K562 (cell line): ENCODE measurements at regions not wholly inside any gene's neighbourhood (a gene's known extent, or its start where the extent isn't known, plus 50 kb on each side); places are given as distances from the start of the nearest gene placed in this dataset.

Experiments used
- ATAC-seq: fragments of 200-7000 bp; cut with Tn5 transposase; 3 replicates; pipeline ENCODE4 v1.9.1; 2020; ENCODE audit warnings: moderate library complexity
- BruUV-seq: library from RNA; stranded (reverse); fragments of 400-500 nt; replicated peaks from 2 replicates; lab custom pipeline; 2021; lab: Mats Ljungman, UMichigan
- CTCF ChIA-PET: fragments of 300-600 bp; formaldehyde crosslinking; extraction: SDS; loops from one replicate; lab custom pipeline; 2021; ENCODE audit warnings: low intra/inter-chr PET ratio; lab: Yijun Ruan, JAX
- POLR2A ChIA-PET: fragments of 300-600, 350-650 bp; sonication (Branson Sonifier 250); formaldehyde crosslinking; extraction: SDS; loops from one replicate; lab custom pipeline; 2021; ENCODE audit warnings: antibody characterized with exemption, inconsistent platforms; lab: Yijun Ruan, JAX
- DNase-seq, 4 experiments: peaks; one replicate each; pipeline versions ENCODE4 v3.0.0 to v3.0.0-alpha.2; 2011 to 2018; ENCODE audit warnings: low spot score in 3 of 4, mixed read lengths in 3 of 4; ENCODE audit errors: extremely low read depth in 1 of 4
- FAIRE-seq: peaks from 2 replicates; lab custom pipeline; 2011; peaks lifted over from hg19 to GRCh38; lab: Jason Lieb, UNC
- H2AFZ ChIP-seq: 2 replicates; pipeline ENCODE4 v1.6.0; 2011; ENCODE audit warnings: low read depth, low read length, control low read depth, inconsistent platforms
- H3K27ac ChIP-seq: fragments of 200-600 bp; 3 replicates; pipeline ENCODE4 v1.8.0; 2011; ENCODE audit warnings: low read depth, mild to moderate bottlenecking, control low read depth, inconsistent platforms, low read length, moderate library complexity, mixed read lengths; ENCODE audit errors: extremely low read depth
- H3K27me3 ChIP-seq, 2 experiments: fragments of 300-600 bp in 1 of 2; 2 replicates in 1 of 2; 3 replicates in 1 of 2; pipeline versions ENCODE4 v1.6.0 to v1.8.0; 2011; ENCODE audit warnings: inconsistent platforms in 2 of 2, low read length in 2 of 2, mild to moderate bottlenecking in 1 of 2, mixed read lengths in 1 of 2, moderate library complexity in 1 of 2; ENCODE audit not compliant: control insufficient read depth in 2 of 2, insufficient read depth in 2 of 2
- H3K36me3 ChIP-seq: fragments of 300-600 bp; 3 replicates; pipeline ENCODE4 v1.8.0; 2011; ENCODE audit warnings: mild to moderate bottlenecking, low read length, inconsistent platforms; ENCODE audit not compliant: control insufficient read depth, insufficient read depth
- H3K4me1 ChIP-seq, 2 experiments: fragments of 200-600 bp in 1 of 2; replicated peaks in 1 of 2; 2 replicates in 1 of 2; 3 replicates in 1 of 2; pipeline versions ENCODE4 v1.5.1 to v1.8.0; 2011; ENCODE audit warnings: inconsistent platforms in 2 of 2, low read length in 2 of 2, mild to moderate bottlenecking in 1 of 2, mixed read lengths in 1 of 2, moderate library complexity in 1 of 2; ENCODE audit not compliant: control insufficient read depth in 2 of 2, insufficient read depth in 2 of 2
- H3K4me2 ChIP-seq: 2 replicates; pipeline ENCODE4 v1.6.1; 2011; ENCODE audit warnings: low read length, control low read depth, inconsistent platforms, mixed read lengths; ENCODE audit not compliant: insufficient read depth
- H3K4me3 ChIP-seq: fragments of 200-600 bp; sonication (generic), shearing (Covaris generic); 2 replicates; pipeline ENCODE4 v1.5.1; 2016; ENCODE audit warnings: control low read depth, inconsistent platforms
- H3K79me2 ChIP-seq: fragments of 200-600 bp; 3 replicates; pipeline ENCODE4 v1.8.0; 2011; ENCODE audit warnings: low read length, inconsistent platforms; ENCODE audit not compliant: control insufficient read depth, insufficient read depth
- H3K9ac ChIP-seq, 2 experiments: 2 replicates each; pipeline versions ENCODE4 v1.6.0 to v1.6.1; 2011; ENCODE audit warnings: low read depth in 2 of 2, low read length in 2 of 2, control low read depth in 1 of 2, inconsistent platforms in 1 of 2, mild to moderate bottlenecking in 1 of 2, mixed read lengths in 1 of 2; ENCODE audit not compliant: insufficient read depth in 1 of 2
- H3K9me1 ChIP-seq: one replicate; pipeline ENCODE4 v1.6.0; 2011; ENCODE audit warnings: inconsistent platforms, mild to moderate bottlenecking, low read length, moderate library complexity; ENCODE audit not compliant: control insufficient read depth, insufficient read depth
- H3K9me3 ChIP-seq: replicated peaks from 2 replicates; pipeline ENCODE4 v1.5.1; 2011; ENCODE audit warnings: low read depth, low read length, inconsistent platforms; ENCODE audit not compliant: control insufficient read depth, insufficient read depth
- H4K20me1 ChIP-seq: replicated peaks from 2 replicates; pipeline ENCODE4 v1.6.1; 2011; ENCODE audit warnings: low read length, inconsistent platforms, mixed read lengths; ENCODE audit not compliant: control insufficient read depth, insufficient read depth
- CAMTA2 ChIP-seq: fragments of 250-450 bp; sonication (Bioruptor Pico); conservative IDR thresholded peaks from 2 replicates; pipeline ENCODE4 v1.5.1; 2022
- RHOXF2B ChIP-seq: fragments of 250-450 bp; sonication (Bioruptor Pico); conservative IDR thresholded peaks from 2 replicates; pipeline ENCODE4 v1.5.1; 2021
- XRCC4 ChIP-seq: IDR thresholded peaks from one replicate; pipeline ENCODE4 v1.6.1; 2011; ENCODE audit not compliant: insufficient read depth, insufficient read length; ENCODE audit errors: extremely low read depth
- ZFPM2 ChIP-seq: fragments of 250-450 bp; sonication (Bioruptor Pico); IDR thresholded peaks from 2 replicates; pipeline ENCODE4 v1.5.1; 2022; ENCODE audit warnings: mild to moderate bottlenecking
- WGBS: fragments of 100-300 bp; shearing (Covaris generic); methylation state at CpG from one replicate; pipeline ENCODE4 v1.1.6; 2016; ENCODE audit warnings: low coverage, mixed read lengths; ENCODE audit not compliant: insufficient coverage; ENCODE audit errors: missing lambda C conversion rate; 5-methylcytosine and 5-hydroxymethylcytosine counted together
- in situ Hi-C: fragments of 300-500 bp; cut with MboI; formaldehyde crosslinking; loops from 4 replicates; pipeline ENCODE4 v1.15.0; 2018; ENCODE audit warnings: inconsistent platforms, mixed read lengths
- intact Hi-C: fragments of 100-400 bp; cut with micrococcal nuclease; formaldehyde crosslinking; loops from 2 replicates; pipeline ENCODE4 v1.14.2; 2022
- TF ChIP-seq, protein P1 (sequence below): fragments of 450-650 bp; IDR thresholded peaks from 2 replicates; pipeline ENCODE4 v1.6.1; 2016; ENCODE audit warnings: mild to moderate bottlenecking, moderate library complexity
- TF ChIP-seq, protein P2 (sequence below): sonication (generic); formaldehyde crosslinking; IDR thresholded peaks from 2 replicates; pipeline ENCODE4 v1.8.0; 2022; ENCODE audit warnings: mild to moderate bottlenecking, missing genetic modification reagents, borderline replicate concordance

DNA sequence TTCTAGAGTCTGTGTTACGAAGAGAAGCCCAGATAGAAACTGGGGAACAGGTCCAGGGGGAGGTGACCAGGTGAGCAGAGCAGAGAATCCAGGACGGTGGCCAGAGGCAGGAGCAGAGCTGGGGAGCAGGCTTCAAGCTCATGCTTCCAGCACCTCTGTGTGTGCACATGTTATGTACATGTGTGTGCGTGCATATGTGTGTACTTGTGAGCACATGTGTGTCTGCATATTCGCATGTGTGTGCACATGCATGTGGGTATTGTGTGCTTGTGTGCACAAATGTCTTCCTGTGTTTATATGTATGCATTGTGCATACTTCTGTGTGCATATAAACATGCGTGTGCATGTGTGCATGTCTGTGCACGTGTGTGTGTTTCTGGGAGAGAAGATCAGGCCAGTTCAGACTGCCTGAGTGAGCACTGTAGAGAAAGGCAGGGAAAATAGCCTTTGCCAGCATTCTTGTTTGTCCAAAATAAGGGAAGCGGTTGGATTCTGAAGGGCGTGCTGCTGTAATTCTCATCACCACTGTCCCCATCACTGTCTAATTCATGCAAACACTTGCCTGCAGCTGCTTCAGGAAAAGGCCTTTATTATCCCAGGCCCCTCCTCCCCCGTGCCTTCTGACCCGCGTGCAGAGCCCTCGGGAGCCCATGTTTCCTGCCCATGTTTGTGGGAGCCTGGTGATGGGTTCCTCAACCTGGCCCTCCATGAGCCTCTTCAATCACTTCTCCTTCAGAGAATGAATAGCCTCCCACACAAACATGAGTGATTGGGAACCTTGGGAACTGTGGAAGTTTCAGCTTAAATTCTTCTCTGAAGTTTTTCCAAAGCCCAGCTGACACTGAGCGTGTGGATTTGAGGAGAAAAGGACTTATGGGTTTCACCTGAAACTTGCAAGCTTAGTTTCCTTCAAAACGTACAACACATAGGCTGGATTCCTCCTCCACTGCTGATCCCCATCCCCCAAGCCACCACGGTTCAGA lies 161.7 kb upstream of the AFDN start:
- 1% methylated on average over 15 of the region's 15 CpGs for WGBS
- Histone ChIP-seq H3K27ac (no peak overlapping the region), H3K79me2 (no peaks in the 10 kb centered on the region), H3K4me1 (no peaks in the 10 kb centered on the region; a peak in 1 of 5 replicates), H3K4me3 (no peak overlapping the region), H3K27me3 (peaks cover 57 to 90% of the 10 kb centered on the region in 2 experiments), H2AFZ (no peak overlapping the region), H3K9ac (no peak overlapping the region), H3K36me3 (no peaks in the 10 kb centered on the region), H3K9me1 (no peaks in the 10 kb centered on the region), H3K9me3 (no peaks in the 10 kb centered on the region), H4K20me1 (peaks cover 14% of the 10 kb centered on the region; the same call in 1 of the 2 replicates), H3K4me2 (no peak overlapping the region)
- intact Hi-C loops (no loop called here), in situ Hi-C loops (no loop called here)
- ATAC-seq, result no peak
- ChIA-PET POLR2A (interaction anchor here (0.6 kb wide), 1 partner anchor 356 kb away, joined by 4 read pairs; no protein-coding TSS in a partner anchor), CTCF (no interaction called here)
- no peak for FAIRE-seq
- no peak for DNase-seq
- no TSS peak for BruUV-seq
- TF ChIP-seq XRCC4, result no peak
- no peak for TF ChIP-seq ZFPM2 (CRISPR knock-in tag)
- TF ChIP-seq RHOXF2B (CRISPR knock-in tag), result no peak
- no peak for TF ChIP-seq CAMTA2 (CRISPR knock-in tag)
- TF ChIP-seq, protein P1, sequence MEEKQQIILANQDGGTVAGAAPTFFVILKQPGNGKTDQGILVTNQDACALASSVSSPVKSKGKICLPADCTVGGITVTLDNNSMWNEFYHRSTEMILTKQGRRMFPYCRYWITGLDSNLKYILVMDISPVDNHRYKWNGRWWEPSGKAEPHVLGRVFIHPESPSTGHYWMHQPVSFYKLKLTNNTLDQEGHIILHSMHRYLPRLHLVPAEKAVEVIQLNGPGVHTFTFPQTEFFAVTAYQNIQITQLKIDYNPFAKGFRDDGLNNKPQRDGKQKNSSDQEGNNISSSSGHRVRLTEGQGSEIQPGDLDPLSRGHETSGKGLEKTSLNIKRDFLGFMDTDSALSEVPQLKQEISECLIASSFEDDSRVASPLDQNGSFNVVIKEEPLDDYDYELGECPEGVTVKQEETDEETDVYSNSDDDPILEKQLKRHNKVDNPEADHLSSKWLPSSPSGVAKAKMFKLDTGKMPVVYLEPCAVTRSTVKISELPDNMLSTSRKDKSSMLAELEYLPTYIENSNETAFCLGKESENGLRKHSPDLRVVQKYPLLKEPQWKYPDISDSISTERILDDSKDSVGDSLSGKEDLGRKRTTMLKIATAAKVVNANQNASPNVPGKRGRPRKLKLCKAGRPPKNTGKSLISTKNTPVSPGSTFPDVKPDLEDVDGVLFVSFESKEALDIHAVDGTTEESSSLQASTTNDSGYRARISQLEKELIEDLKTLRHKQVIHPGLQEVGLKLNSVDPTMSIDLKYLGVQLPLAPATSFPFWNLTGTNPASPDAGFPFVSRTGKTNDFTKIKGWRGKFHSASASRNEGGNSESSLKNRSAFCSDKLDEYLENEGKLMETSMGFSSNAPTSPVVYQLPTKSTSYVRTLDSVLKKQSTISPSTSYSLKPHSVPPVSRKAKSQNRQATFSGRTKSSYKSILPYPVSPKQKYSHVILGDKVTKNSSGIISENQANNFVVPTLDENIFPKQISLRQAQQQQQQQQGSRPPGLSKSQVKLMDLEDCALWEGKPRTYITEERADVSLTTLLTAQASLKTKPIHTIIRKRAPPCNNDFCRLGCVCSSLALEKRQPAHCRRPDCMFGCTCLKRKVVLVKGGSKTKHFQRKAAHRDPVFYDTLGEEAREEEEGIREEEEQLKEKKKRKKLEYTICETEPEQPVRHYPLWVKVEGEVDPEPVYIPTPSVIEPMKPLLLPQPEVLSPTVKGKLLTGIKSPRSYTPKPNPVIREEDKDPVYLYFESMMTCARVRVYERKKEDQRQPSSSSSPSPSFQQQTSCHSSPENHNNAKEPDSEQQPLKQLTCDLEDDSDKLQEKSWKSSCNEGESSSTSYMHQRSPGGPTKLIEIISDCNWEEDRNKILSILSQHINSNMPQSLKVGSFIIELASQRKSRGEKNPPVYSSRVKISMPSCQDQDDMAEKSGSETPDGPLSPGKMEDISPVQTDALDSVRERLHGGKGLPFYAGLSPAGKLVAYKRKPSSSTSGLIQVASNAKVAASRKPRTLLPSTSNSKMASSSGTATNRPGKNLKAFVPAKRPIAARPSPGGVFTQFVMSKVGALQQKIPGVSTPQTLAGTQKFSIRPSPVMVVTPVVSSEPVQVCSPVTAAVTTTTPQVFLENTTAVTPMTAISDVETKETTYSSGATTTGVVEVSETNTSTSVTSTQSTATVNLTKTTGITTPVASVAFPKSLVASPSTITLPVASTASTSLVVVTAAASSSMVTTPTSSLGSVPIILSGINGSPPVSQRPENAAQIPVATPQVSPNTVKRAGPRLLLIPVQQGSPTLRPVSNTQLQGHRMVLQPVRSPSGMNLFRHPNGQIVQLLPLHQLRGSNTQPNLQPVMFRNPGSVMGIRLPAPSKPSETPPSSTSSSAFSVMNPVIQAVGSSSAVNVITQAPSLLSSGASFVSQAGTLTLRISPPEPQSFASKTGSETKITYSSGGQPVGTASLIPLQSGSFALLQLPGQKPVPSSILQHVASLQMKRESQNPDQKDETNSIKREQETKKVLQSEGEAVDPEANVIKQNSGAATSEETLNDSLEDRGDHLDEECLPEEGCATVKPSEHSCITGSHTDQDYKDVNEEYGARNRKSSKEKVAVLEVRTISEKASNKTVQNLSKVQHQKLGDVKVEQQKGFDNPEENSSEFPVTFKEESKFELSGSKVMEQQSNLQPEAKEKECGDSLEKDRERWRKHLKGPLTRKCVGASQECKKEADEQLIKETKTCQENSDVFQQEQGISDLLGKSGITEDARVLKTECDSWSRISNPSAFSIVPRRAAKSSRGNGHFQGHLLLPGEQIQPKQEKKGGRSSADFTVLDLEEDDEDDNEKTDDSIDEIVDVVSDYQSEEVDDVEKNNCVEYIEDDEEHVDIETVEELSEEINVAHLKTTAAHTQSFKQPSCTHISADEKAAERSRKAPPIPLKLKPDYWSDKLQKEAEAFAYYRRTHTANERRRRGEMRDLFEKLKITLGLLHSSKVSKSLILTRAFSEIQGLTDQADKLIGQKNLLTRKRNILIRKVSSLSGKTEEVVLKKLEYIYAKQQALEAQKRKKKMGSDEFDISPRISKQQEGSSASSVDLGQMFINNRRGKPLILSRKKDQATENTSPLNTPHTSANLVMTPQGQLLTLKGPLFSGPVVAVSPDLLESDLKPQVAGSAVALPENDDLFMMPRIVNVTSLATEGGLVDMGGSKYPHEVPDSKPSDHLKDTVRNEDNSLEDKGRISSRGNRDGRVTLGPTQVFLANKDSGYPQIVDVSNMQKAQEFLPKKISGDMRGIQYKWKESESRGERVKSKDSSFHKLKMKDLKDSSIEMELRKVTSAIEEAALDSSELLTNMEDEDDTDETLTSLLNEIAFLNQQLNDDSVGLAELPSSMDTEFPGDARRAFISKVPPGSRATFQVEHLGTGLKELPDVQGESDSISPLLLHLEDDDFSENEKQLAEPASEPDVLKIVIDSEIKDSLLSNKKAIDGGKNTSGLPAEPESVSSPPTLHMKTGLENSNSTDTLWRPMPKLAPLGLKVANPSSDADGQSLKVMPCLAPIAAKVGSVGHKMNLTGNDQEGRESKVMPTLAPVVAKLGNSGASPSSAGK, result no peak
- TF ChIP-seq, protein P2, sequence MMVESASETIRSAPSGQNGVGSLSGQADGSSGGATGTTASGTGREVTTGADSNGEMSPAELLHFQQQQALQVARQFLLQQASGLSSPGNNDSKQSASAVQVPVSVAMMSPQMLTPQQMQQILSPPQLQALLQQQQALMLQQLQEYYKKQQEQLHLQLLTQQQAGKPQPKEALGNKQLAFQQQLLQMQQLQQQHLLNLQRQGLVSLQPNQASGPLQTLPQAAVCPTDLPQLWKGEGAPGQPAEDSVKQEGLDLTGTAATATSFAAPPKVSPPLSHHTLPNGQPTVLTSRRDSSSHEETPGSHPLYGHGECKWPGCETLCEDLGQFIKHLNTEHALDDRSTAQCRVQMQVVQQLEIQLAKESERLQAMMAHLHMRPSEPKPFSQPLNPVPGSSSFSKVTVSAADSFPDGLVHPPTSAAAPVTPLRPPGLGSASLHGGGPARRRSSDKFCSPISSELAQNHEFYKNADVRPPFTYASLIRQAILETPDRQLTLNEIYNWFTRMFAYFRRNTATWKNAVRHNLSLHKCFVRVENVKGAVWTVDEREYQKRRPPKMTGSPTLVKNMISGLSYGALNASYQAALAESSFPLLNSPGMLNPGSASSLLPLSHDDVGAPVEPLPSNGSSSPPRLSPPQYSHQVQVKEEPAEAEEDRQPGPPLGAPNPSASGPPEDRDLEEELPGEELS (CRISPR knock-in tag), result no peak
